ENCODE measurements at regions not wholly inside any gene's neighbourhood (a gene's known extent, or its start where the extent isn't known, plus 50 kb on each side); places are given as distances from the start of the nearest gene placed in this dataset.
A peak's percentile ranks its signal among the peaks of the same experiment; 100 is the strongest.

DNA sequence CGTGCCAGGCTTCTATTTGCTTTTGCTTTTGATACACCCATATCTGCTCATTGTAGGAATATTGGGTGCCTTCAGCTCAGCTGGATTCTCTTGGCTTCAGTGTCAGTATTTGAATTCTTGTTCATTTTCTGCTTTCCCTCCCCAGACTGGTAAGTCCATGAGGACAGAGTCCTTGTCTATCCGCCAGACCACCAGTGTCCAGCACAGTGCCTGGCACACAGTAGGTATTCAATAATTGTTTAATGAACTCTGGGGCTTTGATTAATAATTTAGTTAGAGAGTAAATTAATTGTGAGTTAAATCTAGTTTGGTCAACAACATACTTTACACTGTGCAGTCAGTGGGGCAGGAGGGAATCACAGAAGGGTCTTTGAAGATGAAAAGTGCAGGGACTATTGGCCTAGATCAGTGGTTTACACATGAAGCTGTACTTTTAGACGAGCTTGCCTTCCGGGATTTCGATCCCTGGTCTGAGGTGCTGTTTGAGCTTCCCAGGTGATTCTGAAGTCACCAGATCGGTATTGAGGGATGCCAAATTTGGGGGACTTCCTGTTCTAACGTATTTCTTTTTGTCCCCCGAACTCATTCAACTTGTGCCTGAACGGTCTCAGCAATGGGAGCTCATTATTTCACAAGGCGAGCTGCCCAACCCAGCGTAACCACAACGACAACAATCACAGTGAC is 119.1 kb upstream of the JUN start:
- H3K4me3 Mint-ChIP-seq: peak overlapping the region; percentile 61 to 84
- H3K9me3 Mint-ChIP-seq: no peaks in the 10 kb centered on the region
- ATAC-seq (replicated peaks in 1 of 2) (no peak), DNase-seq (no peak)
- peak overlapping the region; percentile 81 for H3K27ac Mint-ChIP-seq
- H3K27me3 Mint-ChIP-seq (ENCODE audit: low read depth): peaks cover 5% of the 10 kb centered on the region
- H3K4me1 Mint-ChIP-seq (ENCODE audit: low read depth): peaks cover 11% of the 10 kb centered on the region
- no peaks in the 10 kb centered on the region for H3K36me3 Mint-ChIP-seq (ENCODE audit: insufficient read depth in 2 of 2)

DNA sequence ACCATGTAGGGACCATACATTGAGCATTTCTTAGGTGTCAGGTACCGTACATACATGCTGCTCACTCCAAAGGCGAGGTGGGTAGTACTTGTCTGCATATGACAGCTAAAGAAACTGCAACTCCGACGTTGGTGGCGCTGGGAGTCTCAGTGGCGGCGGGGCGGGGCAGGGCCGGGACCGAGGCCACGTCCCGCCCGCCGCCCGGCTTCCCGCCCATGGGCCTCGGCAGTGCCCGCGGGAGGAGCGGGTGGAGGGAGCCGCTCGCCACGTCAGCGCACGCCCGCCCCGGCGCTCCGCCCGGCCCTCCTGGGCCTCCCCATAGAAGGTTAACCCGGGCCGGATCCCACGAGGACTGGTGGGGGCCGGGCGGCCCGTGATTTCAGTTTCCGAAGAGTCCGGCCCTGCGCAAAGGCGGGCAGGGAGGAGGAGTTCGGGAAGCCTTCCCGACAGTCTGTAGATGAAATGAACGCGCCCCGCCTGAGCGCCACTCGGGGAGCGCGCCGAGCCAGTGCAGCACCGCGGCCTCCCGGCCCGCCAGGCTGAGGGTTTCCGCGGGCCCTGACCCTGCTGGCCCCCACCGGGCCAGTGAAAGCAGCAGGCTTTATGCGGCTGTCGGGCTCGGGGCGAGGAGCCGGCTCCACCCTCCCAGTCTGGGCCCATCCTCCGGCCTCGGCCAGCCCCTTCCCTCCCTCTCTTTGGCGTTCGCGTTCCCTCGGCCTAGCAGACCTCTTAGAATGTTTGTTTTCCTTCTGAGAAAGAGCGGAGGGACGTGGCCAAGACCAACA is 119.9 kb upstream of the JUN start:
- H3K4me3 Mint-ChIP-seq: peak overlapping the region; percentile 80 to 87
- no peaks in the 10 kb centered on the region for H3K36me3 Mint-ChIP-seq (ENCODE audit: insufficient read depth in 2 of 2)
- H3K27ac Mint-ChIP-seq: peak overlapping the region; percentile 91
- peaks cover 5% of the 10 kb centered on the region for H3K27me3 Mint-ChIP-seq (ENCODE audit: low read depth)
- DNase-seq (peak; percentile 88 to 90), ATAC-seq (replicated peaks in 1 of 2) (peak; percentile 94 to 95)
- peaks cover 11% of the 10 kb centered on the region for H3K4me1 Mint-ChIP-seq (ENCODE audit: low read depth)
- no peaks in the 10 kb centered on the region for H3K9me3 Mint-ChIP-seq

DNA sequence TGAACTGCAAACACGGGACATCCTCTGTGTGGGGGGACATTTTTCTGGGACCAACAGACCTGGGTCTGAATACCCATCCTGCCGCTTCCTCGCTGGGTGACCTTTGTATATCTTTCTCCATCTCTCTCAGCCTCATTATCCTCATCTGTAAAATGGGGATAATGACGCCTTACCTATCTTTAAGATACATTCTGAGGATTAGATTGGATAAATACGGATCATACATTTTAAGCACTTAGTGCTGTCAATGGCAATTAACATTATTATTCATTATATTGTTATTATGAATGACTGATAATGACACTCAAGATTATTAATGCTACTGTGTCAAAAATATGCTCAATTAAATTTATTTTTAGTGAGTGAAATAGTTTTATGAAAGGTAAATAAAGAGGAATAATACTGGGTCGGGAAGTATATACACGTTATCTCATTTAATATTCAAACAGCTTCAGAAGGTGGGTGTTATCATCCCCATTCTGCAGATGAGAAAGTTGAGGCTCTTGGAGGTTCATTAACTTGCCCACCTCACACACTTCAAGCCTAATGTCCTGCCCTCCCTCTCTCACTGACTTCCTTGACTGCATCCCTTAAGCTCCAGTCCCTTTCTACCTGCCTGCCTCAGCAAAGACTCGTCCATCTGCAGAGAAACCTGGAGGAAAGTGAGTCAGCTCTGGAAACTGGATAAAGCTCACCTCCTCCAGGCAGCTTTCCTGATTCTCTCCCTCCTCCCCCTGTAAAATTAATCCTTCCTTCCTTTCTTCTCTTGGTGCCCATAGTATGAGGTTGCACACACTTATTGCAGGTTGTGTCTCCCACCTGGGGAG is 120.7 kb upstream of the JUN start:
- Mint-ChIP-seq H3K27ac (peak overlapping the region; percentile 91), H3K27me3 (ENCODE audit: low read depth) (peaks cover 5% of the 10 kb centered on the region), H3K36me3 (ENCODE audit: insufficient read depth in 2 of 2) (no peaks in the 10 kb centered on the region), H3K4me1 (ENCODE audit: low read depth) (peaks cover 11% of the 10 kb centered on the region), H3K4me3 (peak overlapping the region; percentile 80 to 87), H3K9me3 (no peaks in the 10 kb centered on the region)
- DNase-seq: no peak
- no peak for ATAC-seq (replicated peaks in 1 of 2)

DNA sequence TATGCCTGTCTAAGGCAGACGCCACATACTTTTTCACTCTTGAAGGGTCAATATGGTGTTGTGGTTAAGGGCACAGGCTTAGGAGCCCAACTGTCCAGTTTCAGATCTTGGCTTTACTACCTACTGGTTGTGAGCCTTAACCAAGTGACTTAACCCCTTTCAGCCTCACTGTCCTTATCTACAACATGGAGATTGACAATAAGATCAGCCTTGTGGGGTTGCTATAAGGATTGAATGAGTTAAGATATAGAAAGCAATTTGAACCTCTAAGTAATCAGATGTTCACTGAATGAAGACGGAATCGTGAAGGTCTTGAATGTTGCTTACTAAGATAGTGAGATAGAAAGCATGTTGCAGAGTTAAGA is 121.3 kb upstream of the JUN start:
- H3K9me3 Mint-ChIP-seq: no peaks in the 10 kb centered on the region
- H3K4me1 Mint-ChIP-seq (ENCODE audit: low read depth): peaks cover 11% of the 10 kb centered on the region
- peaks cover 1% of the 10 kb centered on the region for H3K27me3 Mint-ChIP-seq (ENCODE audit: low read depth)
- DNase-seq: no peak
- no peaks in the 10 kb centered on the region for H3K36me3 Mint-ChIP-seq (ENCODE audit: insufficient read depth in 2 of 2)
- H3K27ac Mint-ChIP-seq: peak overlapping the region; percentile 54
- ATAC-seq (replicated peaks in 1 of 2): no peak
- peak overlapping the region; percentile 44 to 52 for H3K4me3 Mint-ChIP-seq

DNA sequence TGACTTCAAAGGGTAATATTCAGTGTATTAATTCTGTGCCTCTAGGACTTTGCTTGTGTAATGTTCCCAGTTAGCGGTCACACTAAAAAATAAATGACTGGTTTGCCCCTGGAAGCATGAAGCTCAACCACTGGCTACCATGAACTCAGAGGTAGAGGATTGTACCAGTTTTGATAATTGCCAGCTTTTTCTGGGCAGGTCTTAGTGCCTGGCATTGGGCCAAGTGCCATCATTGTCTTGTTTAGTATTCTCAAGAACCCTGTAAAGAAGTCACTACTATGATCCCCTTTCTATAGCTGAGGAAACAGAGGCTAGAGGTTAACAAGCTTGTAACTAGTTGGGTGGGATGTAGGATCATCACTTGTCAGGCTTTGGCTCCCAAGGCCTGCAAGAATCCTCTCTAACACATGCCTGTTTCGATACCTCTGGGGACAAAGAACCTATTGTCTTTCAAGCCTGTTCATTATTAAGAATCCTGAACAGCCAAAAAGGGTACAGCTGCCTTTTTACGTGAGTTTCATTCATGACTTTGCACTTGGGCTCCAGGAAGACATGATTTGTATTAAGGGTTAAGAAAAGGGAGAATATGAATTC is 121.9 kb upstream of the JUN start:
- ATAC-seq (replicated peaks in 1 of 2) (no peak), DNase-seq (no peak)
- Mint-ChIP-seq H3K4me3 (no peak overlapping the region), H3K9me3 (no peaks in the 10 kb centered on the region), H3K27me3 (ENCODE audit: low read depth) (no peaks in the 10 kb centered on the region), H3K4me1 (ENCODE audit: low read depth) (peaks cover 11% of the 10 kb centered on the region), H3K27ac (no peak overlapping the region), H3K36me3 (ENCODE audit: insufficient read depth in 2 of 2) (no peaks in the 10 kb centered on the region)

DNA sequence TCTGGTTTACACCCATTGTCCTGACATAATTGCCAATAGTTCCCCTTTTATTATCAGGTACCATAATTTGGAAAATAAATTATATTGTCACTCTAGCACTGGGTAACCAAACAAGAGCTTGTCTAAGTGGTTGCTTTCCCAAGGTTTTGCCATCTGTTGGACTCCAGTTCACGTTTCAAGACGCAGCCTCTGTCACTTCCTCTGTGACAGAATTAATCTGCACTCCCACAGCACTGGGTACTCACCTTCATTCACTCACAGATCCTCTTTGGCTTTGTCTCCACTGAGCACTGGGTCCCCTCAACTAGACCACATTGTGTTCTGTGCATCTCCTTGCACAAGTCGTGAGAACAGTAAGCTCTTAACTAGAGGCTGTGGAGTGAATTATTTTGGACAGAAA is 123.6 kb upstream of the JUN start:
- DNase-seq (no peak), ATAC-seq (replicated peaks in 1 of 2) (no peak)
- H3K36me3 Mint-ChIP-seq (ENCODE audit: insufficient read depth in 2 of 2): no peaks in the 10 kb centered on the region
- H3K9me3 Mint-ChIP-seq: no peaks in the 10 kb centered on the region
- H3K27me3 Mint-ChIP-seq (ENCODE audit: low read depth): no peaks in the 10 kb centered on the region
- no peak overlapping the region for H3K27ac Mint-ChIP-seq
- peaks cover 11% of the 10 kb centered on the region for H3K4me1 Mint-ChIP-seq (ENCODE audit: low read depth)
- no peak overlapping the region for H3K4me3 Mint-ChIP-seq

DNA sequence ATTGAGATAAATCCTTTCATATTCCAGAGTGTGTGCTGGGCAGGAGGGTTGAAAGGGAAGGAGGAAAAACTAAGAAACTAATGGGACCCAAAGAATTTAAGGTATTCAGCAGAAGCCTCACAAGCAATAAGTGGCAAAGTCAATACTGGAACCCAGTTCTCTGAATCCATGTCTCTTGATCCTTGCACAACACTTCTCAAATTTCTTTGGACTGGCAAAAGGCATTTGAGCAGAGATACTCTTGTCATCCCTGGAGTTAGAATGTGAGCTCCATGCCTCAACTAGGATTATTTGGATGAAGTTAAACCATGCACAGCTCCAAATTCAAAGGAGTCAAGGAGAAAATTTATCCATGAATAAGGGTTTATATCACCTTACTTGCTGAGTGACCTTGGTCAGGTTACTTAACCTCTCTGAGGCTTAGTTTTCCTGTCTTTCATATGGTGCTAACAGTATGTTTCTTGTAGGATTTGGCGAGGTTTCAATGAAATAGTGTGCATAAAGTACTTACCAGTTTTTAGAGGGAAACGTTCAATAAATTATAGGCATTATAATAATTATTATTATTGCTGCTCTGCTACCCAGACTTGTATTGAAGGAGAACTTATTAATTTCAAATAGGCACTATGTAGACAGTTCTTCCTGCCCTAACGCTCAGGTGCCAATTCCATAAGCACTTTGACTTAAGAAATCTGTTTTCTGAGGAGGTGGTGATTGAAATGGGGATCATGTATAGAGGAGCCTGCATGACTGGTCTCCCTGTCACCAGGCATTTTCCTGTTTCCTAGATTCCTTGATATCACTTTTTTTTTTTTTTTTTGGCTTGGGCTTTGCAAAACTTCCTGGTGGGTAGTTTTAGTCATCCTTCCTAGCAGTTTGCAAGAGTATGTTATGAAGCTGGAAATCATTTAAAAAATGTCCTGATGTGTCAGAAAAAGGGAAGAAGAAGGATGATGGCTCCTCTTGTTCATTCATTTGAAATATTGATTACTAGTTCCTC is 125.0 kb upstream of the JUN start:
- Mint-ChIP-seq H3K4me3 (no peak overlapping the region), H3K4me1 (ENCODE audit: low read depth) (peaks cover 4% of the 10 kb centered on the region), H3K27me3 (ENCODE audit: low read depth) (no peaks in the 10 kb centered on the region), H3K36me3 (ENCODE audit: insufficient read depth in 2 of 2) (peaks cover 4% of the 10 kb centered on the region in 2 donors), H3K9me3 (peaks cover 3 to 4% of the 10 kb centered on the region in 2 donors), H3K27ac (no peak overlapping the region)
- no peak for ATAC-seq (replicated peaks in 1 of 2)
- no peak for DNase-seq

DNA sequence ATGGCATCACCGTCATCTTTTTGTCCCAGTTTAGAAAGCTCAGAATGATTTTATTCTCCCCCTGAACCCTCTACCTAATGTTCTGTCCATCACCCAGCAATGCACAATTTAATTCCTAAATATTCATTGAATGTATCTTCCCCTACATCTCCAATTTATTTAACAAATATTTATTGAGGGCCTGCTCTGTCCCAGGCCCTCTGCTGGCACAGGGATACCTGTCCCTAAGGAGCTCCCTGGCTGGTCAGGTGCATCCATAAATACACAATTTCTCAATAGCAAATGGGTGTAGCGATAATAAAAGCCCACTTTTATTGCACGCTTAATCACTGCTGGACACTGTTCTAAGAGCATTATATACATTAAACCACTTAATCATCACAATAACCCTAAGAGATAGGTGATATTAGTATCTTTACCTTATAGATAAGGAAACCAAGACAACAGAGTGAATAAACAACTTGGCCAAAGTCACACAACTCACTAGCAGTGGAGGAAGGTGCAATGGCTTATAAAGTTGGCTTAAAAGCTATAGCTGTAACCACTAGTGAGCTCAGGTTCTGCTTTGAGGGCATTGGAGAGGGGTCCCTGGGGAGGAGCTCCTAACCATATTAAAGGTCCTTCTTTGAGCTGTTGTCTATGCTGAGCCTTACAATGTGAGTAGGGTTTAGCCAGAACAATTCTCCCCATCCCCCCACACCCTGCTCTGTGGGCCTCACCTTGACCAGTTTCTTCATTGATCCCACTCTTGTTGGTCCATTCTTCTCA is 126.3 kb upstream of the JUN start:
- ATAC-seq (replicated peaks in 1 of 2) (no peak), DNase-seq (no peak)
- peaks cover 5 to 7% of the 10 kb centered on the region in 2 donors for H3K9me3 Mint-ChIP-seq
- H3K4me1 Mint-ChIP-seq (ENCODE audit: low read depth): no peaks in the 10 kb centered on the region
- H3K36me3 Mint-ChIP-seq (ENCODE audit: insufficient read depth in 2 of 2): peaks cover 6 to 11% of the 10 kb centered on the region in 2 donors
- H3K4me3 Mint-ChIP-seq: no peak overlapping the region
- no peak overlapping the region for H3K27ac Mint-ChIP-seq
- H3K27me3 Mint-ChIP-seq (ENCODE audit: low read depth): no peaks in the 10 kb centered on the region

DNA sequence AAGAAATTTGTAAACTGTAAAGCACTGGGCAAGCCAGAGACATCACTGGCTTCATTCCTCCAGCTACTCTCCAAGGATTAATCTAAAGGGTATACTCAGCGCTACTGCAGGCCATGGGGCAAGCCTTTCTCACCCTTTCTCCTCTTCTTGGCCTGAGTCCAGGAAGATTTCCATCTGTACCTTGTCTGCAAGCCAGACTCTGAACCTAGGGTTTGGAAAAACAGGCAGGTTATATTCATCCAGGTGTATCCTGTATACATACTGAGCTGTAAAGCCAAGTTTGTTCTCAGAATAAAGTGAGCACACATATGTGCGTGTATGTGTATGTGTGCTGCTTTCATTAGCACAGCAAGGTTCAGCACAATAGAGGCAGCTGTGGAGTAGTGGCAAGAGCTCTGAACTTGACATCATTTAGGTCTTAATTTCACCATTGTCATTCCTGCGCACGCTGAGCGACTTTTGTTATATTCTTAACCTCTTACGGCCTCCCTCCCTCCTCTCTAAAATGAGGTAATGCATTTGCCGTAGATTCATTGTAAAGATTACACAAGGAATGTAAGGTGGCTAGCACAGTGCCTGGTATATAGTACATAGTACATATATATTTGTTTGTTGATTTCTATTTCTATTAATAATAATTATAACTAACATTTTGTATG is 128.1 kb upstream of the JUN start:
- peaks cover 6 to 15% of the 10 kb centered on the region in 2 donors for H3K36me3 Mint-ChIP-seq (ENCODE audit: insufficient read depth in 2 of 2)
- no peaks in the 10 kb centered on the region for H3K4me1 Mint-ChIP-seq (ENCODE audit: low read depth)
- peaks cover 7% of the 10 kb centered on the region in 2 donors for H3K9me3 Mint-ChIP-seq
- no peak overlapping the region for H3K27ac Mint-ChIP-seq
- H3K27me3 Mint-ChIP-seq (ENCODE audit: low read depth): no peaks in the 10 kb centered on the region
- DNase-seq (no peak), ATAC-seq (replicated peaks in 1 of 2) (no peak)
- no peak overlapping the region for H3K4me3 Mint-ChIP-seq

DNA sequence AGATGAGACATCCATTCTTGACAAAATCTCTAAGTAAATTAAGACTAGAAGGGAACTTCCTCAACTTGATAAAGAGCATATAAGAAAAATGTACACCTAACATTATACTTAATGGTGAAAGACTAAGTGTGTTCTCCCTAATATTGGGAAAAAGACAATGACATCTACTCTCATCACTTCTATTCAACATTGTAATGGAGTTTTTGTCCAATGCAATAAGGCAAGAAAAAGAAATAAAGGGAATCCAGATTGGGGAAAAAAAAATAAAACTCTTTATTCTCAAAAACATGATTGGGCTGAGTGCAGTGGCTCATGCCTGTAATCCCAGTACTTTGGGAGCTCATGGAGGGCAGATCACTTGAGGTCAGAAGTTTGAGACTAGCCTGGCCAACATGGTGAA is 131.1 kb upstream of the JUN start:
- ATAC-seq (replicated peaks in 1 of 2) (no peak), DNase-seq (no peak)
- Mint-ChIP-seq H3K4me3 (no peak overlapping the region), H3K27me3 (ENCODE audit: low read depth) (no peaks in the 10 kb centered on the region), H3K4me1 (ENCODE audit: low read depth) (no peaks in the 10 kb centered on the region), H3K27ac (no peak overlapping the region), H3K36me3 (ENCODE audit: insufficient read depth in 2 of 2) (peaks cover 6 to 15% of the 10 kb centered on the region in 2 donors), H3K9me3 (peaks cover 7% of the 10 kb centered on the region in 2 donors)

DNA sequence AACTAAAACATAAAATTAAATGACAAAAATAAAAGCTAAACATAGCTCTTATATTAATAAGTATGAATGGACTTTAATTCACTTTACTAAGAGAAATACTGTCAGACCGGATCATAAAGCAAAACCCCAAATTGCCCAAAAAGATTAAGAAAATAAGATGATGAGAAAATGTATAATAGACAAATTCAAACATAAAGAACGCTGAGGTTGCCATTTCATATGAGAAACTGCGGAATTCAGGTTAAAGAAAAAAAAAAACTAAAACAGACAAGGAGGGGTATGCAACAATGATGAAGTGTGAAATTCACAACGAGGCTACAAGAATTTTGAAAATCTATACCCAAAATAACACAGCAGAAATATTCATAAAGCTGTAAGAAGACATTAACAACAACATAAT is 133.6 kb upstream of the JUN start:
- Mint-ChIP-seq H3K4me1 (ENCODE audit: low read depth) (peaks cover 6% of the 10 kb centered on the region), H3K4me3 (no peak overlapping the region), H3K9me3 (peaks cover 7% of the 10 kb centered on the region in 2 donors), H3K36me3 (ENCODE audit: insufficient read depth in 2 of 2) (peaks cover 6 to 15% of the 10 kb centered on the region in 2 donors), H3K27me3 (ENCODE audit: low read depth) (no peaks in the 10 kb centered on the region), H3K27ac (no peak overlapping the region)
- DNase-seq (no peak), ATAC-seq (replicated peaks in 1 of 2) (no peak)
